ENCODE measurements at regions not wholly inside any gene's neighbourhood (a gene's known extent, or its start where the extent isn't known, plus 50 kb on each side); places are given as distances from the start of the nearest gene placed in this dataset.

- TF ChIP-seq, protein P1, sequence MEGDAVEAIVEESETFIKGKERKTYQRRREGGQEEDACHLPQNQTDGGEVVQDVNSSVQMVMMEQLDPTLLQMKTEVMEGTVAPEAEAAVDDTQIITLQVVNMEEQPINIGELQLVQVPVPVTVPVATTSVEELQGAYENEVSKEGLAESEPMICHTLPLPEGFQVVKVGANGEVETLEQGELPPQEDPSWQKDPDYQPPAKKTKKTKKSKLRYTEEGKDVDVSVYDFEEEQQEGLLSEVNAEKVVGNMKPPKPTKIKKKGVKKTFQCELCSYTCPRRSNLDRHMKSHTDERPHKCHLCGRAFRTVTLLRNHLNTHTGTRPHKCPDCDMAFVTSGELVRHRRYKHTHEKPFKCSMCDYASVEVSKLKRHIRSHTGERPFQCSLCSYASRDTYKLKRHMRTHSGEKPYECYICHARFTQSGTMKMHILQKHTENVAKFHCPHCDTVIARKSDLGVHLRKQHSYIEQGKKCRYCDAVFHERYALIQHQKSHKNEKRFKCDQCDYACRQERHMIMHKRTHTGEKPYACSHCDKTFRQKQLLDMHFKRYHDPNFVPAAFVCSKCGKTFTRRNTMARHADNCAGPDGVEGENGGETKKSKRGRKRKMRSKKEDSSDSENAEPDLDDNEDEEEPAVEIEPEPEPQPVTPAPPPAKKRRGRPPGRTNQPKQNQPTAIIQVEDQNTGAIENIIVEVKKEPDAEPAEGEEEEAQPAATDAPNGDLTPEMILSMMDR (optimal IDR thresholded peaks at IDR 0.05 in 1 of 3, IDR thresholded peaks at IDR 0.05 in 1 of 3, conservative IDR thresholded peaks at IDR 0.05 in 1 of 3; ENCODE audit: extremely low read depth in 1 of 3, insufficient read depth in 2 of 3, low read length in 3 of 3) = no peak
- no peak for TF ChIP-seq EZH2 (IDR thresholded peaks at IDR 0.05; ENCODE audit: low read length)
Measured at GRCh38 chr6:11878735-11879134, 100.1 kb upstream of the ADTRP start.
